Aorta (tissue), 5 donors: ENCODE measurements at regions not wholly inside any gene's neighbourhood (a gene's known extent, or its start where the extent isn't known, plus 50 kb on each side); places are given as distances from the start of the nearest gene placed in this dataset.

Experiments
- ATAC-seq: fragments of 200-7000 bp; cut with Tn5 transposase; one replicate; pipeline ENCODE4 v1.9.1; 2022; ENCODE audit warnings: moderate library complexity; ENCODE audit not compliant: low FRiP score
- DNase-seq, 2 donors: peaks; one replicate each; pipeline ENCODE4 v3.0.0-alpha.2; 2020
- H3K27ac ChIP-seq, 2 donors: one replicate each; pipeline ENCODE4 v1.5.1; 2013; ENCODE audit warnings: low read length in 2 of 2, mild to moderate bottlenecking in 2 of 2, moderate library complexity in 2 of 2, control low read depth in 1 of 2, inconsistent platforms in 1 of 2, low read depth in 1 of 2
- H3K27me3 ChIP-seq, 2 donors: one replicate each; pipeline ENCODE4 v1.6.1; 2013; ENCODE audit warnings: control low read depth in 1 of 2, low read length in 1 of 2, mild to moderate bottlenecking in 1 of 2, moderate library complexity in 1 of 2; ENCODE audit not compliant: insufficient read depth in 2 of 2, control insufficient read depth in 1 of 2
- H3K36me3 ChIP-seq, 2 donors: one replicate each; pipeline ENCODE4 v1.6.1; 2013; ENCODE audit warnings: control low read depth in 1 of 2, low read length in 1 of 2, mild to moderate bottlenecking in 1 of 2; ENCODE audit not compliant: insufficient read depth in 2 of 2, control insufficient read depth in 1 of 2
- H3K4me1 ChIP-seq, 2 donors: one replicate each; pipeline ENCODE4 v1.6.1; 2013; ENCODE audit warnings: low read length in 2 of 2, control low read depth in 1 of 2, mild to moderate bottlenecking in 1 of 2, moderate library complexity in 1 of 2; ENCODE audit not compliant: insufficient read depth in 2 of 2, control insufficient read depth in 1 of 2
- H3K4me3 ChIP-seq, 2 donors: one replicate each; pipeline ENCODE4 v1.5.1; 2013; ENCODE audit warnings: low read length in 2 of 2, control low read depth in 1 of 2, mild to moderate bottlenecking in 1 of 2
- H3K9me3 ChIP-seq: one replicate; pipeline ENCODE4 v1.6.1; 2013; ENCODE audit warnings: mild to moderate bottlenecking, low read length; ENCODE audit not compliant: control insufficient read depth
- WGBS, 2 donors: extraction: QIAGEN DNeasy Blood & Tissue Kit; methylation state at CpG; one replicate each; pipeline ENCODE4 v1.1.7; 2013; 5-methylcytosine and 5-hydroxymethylcytosine counted together
- intact Hi-C, 2 donors: fragments of 100-400 bp; cut with DNase I; formaldehyde crosslinking; loops; one replicate each; pipeline versions ENCODE4 v1.14.2 to v1.15.0; 2022
- donor health status: healthy with polysubstance abuse.
- donor health status: Bipolar disorder and iron deficiency.
- donor health status: DM: no; HTN: no; CAD: no.
- donor health status: DM: no; HTN: no; CAD: no.
- donor health status: DM: yes; HTN: yes; CAD: no.

DNA sequence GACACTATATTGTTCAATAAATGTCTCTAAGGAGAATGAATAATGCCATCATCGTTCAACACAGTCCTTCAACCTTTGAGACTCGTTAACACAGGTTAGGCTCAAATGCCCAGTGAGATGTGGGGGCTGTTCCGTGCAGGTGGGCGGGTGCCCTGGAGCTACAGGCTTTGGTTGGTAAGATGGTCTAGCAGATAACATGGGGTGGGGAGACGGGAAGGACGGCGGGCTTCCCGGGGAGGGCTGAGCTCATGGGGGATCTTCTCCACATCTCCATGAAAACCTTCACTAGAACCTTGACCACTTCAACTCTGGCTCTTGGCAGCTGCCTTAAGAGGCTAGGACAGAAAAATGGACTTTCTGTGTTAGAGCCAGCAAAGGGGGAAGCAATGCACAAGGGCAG, 134.1 kb upstream of the TCERG1L start:
- Histone ChIP-seq H3K27ac (no peak overlapping the region), H3K9me3 (no peaks in the 10 kb centered on the region), H3K4me3 (no peak overlapping the region), H3K4me1 (no peaks in the 10 kb centered on the region), H3K36me3 (no peaks in the 10 kb centered on the region), H3K27me3 (no peaks in the 10 kb centered on the region)
- intact Hi-C loops: no loop called here
- no peak for DNase-seq
- no peak for ATAC-seq
- WGBS, 2 donors: 86 to 87% methylated on average over 8 of the region's 8 CpGs

DNA sequence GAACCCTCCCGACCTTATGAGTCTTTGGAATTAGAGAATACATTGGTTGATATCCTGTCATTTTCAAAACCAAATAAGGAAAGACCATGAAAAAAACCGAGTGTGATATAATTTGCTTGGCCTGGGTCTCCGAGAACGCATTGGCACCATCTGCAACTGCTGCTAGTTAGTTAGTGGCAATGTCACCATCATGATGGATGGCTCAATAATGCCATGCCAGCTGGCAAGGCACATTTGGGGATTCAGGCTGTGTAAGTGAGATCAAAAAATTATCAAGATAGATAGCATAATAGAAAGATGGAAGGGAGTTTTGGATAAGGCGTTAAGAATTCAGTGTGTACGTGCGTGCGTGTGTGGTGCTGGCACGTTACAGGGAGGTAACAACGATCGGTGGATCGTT, 134.7 kb upstream of the TCERG1L start:
- DNase-seq (no peak), ATAC-seq (no peak)
- no peaks in the 10 kb centered on the region for H3K9me3 ChIP-seq
- 12 to 20% methylated on average over 12 of the region's 12 CpGs for WGBS, 2 donors
- H3K27ac ChIP-seq: no peak overlapping the region
- no peak overlapping the region for H3K4me3 ChIP-seq
- no peaks in the 10 kb centered on the region for H3K4me1 ChIP-seq
- intact Hi-C loops: no loop called here
- H3K27me3 ChIP-seq: no peaks in the 10 kb centered on the region
- no peaks in the 10 kb centered on the region for H3K36me3 ChIP-seq

DNA sequence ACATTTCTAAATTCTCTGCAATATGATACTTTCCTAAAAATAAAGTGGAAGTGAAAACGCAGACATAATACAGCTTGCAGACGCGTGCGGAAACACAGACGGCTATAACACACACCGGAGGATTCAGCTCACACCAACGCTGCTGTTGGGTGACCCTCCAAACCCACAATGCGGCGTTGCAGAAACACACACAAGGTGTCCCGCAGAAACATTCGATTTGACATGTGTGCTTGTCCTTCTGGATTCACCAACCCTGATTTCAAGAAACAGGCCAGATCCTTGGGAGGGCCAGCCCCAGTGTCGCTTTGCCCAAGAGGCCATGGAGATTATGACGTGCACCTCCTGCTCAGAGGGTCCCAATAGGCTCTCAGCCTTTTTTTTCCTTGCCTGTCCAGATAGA, 136.7 kb upstream of the TCERG1L start:
- intact Hi-C loops: no loop called here
- no peak overlapping the region for H3K4me3 ChIP-seq
- WGBS, 2 donors: 43 to 52% methylated on average over 13 of the region's 13 CpGs

DNA sequence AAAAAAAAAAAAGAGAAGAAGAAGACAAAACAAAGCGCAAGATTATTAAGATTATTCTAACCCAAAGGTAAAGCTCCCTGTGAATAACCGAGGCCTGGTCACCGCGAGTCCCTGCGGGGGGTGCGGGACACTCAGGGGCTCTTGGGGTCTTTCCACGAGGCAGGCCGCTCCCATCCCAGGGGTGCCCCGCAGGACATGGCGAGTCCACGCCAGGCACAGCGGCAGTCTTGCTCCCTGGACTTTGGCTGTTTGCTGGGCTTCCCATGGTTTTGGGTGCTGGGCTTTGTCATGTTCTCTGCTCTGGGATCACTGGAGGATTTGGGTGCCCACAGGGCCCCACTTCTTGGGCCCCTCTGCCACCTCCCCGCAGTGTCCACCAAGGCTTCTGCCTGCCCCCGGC, 137.4 kb upstream of the TCERG1L start:
- Histone ChIP-seq H3K4me3 (no peak overlapping the region), H3K9me3 (no peaks in the 10 kb centered on the region), H3K27ac (no peak overlapping the region), H3K4me1 (no peaks in the 10 kb centered on the region), H3K36me3 (no peaks in the 10 kb centered on the region), H3K27me3 (no peaks in the 10 kb centered on the region)
- DNase-seq (no peak), ATAC-seq (no peak)
- 95 to 96% methylated on average over 14 of the region's 14 CpGs for WGBS, 2 donors
- intact Hi-C loops: no loop called here

More for the DNA sequence above, 136.7 kb upstream of the TCERG1L start:
- Histone ChIP-seq H3K36me3 (no peaks in the 10 kb centered on the region), H3K9me3 (no peaks in the 10 kb centered on the region), H3K27me3 (no peaks in the 10 kb centered on the region), H3K4me1 (no peaks in the 10 kb centered on the region), H3K27ac (no peak overlapping the region)
- DNase-seq (no peak), ATAC-seq (no peak)

DNA sequence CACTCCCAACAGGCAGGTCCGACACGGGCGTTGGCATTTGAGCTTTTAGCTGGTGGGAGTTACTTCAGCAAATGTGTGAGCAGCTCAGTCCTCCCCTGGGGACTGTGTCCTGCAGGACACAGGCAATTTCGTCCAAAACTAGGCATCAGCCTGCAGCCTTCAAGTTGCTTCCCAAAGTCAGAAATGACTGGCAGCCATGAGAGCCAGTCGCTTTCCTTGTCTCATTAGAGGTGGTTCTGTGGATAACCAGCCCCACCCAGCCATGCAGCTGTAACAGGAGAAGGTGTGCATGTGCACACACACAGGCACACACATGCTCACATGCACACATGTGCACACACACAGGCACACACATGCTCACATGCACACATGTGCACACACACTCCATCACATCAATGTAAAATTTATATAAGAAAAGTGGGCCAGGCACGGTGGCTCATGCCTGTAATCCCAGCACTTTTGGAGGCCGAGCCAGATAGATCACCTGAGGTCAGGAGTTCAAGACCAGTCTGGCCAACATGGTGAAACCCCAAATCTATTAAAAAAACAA, 138.8 kb upstream of the TCERG1L start:
- intact Hi-C loops: no loop called here
- ATAC-seq: no peak
- H3K4me1 ChIP-seq: no peaks in the 10 kb centered on the region
- H3K27ac ChIP-seq: no peak overlapping the region
- H3K9me3 ChIP-seq: no peaks in the 10 kb centered on the region
- no peaks in the 10 kb centered on the region for H3K36me3 ChIP-seq
- WGBS, 2 donors: 56% methylated on average over 7 of the region's 7 CpGs
- no peaks in the 10 kb centered on the region for H3K27me3 ChIP-seq
- H3K4me3 ChIP-seq: no peak overlapping the region
- DNase-seq: no peak

DNA sequence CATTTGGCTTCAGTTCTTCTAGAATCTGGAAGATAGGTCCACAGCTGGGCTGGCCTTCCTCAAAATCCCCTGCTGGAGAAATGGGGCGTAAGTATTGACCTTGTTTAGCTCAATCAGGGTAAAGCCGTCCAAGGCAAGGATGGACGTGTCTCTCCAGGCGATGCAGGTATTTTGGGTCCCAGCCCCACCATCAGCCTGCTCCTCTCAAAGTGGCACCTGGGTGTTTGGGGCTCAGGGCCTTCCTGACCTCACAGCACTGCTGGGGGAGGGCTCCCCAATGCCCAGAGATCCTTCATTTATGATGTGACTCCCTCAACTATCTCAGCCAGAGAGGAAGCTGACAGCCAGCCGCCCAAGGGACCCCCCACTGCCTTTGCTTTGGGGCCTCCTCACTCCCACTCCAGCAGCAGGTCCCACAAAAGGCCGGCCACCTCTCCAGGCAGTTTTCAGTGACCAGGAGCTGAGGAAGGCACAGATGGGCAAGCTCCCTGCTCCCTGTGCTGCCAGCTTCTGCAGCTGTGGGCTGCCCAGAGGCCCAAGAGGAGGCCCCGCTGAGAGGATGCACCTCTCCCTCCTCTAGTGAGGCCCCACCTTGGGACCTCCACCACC, 140.0 kb upstream of the TCERG1L start:
- no peak overlapping the region for H3K27ac ChIP-seq
- H3K4me1 ChIP-seq: no peaks in the 10 kb centered on the region
- no peaks in the 10 kb centered on the region for H3K9me3 ChIP-seq
- H3K4me3 ChIP-seq: no peak overlapping the region
- DNase-seq (no peak), ATAC-seq (no peak)
- no peaks in the 10 kb centered on the region for H3K36me3 ChIP-seq
- intact Hi-C loops: no loop called here
- H3K27me3 ChIP-seq: no peaks in the 10 kb centered on the region
- 93 to 96% methylated on average over 6 to 7 of the region's 7 CpGs for WGBS, 2 donors

DNA sequence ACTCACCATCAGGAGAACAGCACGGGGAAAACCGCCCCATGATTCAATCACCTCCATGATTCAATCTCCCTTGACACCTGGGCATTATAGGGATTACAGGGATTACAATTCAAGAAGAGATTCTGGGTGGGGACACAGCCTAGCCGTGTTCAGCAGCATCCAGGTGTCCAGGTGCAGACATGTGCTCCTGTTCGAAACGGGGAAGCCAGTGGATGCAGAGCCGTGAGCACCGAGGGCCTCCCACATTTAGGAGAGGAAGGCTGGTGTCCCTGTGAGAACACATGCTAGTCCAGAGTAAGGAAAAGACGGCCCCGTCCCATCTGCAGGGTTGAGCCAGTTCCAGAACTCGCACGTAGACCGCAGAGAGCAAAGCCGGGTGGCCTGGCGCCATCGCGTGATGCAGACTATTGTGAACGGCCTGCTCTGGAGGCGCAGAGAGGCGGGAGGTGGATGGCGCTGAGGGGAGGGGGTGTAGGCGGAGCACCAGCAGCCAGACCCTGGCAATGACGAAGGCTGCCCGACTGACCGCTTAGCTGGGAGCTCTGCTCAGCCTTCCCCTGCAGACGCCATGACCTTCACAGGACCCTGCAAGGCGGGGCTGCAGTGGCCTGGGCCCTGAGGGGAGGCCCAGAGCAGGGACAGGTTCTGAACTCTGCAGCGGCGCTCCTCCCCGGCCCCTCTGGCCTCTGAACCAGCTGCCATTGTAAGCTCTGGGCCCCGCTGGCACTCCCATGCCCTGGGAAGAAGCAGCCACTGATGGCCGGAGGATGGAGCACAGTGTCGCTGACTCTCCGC, 141.6 kb upstream of the TCERG1L start:
- H3K9me3 ChIP-seq: no peaks in the 10 kb centered on the region
- no peak overlapping the region for H3K4me3 ChIP-seq
- no peaks in the 10 kb centered on the region for H3K4me1 ChIP-seq
- peak; percentile 38 for ATAC-seq
- intact Hi-C loops: no loop called here
- WGBS, 2 donors: 48 to 49% methylated on average over 33 of the region's 33 CpGs
- no peak overlapping the region for H3K27ac ChIP-seq
- H3K27me3 ChIP-seq: no peaks in the 10 kb centered on the region
- no peaks in the 10 kb centered on the region for H3K36me3 ChIP-seq
- no peak for DNase-seq

DNA sequence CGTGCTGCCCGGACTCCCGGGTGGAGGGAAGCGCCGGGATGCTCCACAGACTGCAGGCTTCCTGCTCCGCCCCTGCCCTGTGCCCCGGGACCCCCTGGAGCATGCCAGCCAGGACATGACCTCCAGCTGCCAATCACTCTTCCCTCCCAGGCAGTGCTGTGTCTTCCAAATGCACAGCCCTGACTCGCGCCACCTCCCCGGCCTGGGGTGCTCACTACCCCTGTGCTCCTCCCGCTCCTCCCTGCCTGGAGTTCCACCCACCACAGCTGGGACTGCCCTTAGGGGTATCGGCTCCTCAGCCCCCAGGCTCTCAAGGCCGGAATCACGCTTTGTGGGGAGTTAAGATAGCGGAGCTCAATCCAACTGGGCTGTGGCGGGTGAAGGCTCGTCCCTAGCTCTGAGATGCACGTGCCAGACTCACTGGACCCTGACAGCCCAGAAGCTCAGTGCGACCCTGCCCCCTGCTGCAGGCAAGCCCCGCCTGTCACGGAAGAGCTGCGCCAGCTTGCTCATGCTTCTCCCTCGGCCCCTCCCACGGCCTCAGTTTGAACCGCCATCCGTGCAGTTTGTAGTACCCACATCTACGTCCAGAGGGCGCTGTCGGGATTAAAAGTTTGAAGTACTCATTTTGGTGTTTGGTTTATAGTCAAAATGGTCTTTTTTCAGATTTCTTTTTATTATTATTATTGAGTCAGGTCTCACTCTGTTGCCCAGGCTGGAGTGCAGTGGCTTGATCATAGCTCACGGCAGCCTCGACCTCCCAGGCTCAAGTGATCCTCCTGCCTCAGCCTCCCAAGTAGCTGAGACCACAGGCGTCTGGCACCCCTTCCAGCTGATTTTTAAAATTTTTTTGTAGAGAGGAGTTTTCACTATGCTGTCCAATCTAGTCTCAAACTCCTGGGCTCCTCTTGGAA, 142.5 kb upstream of the TCERG1L start:
- WGBS, 2 donors: 12 to 13% methylated on average over 31 to 32 of the region's 32 CpGs
- Histone ChIP-seq H3K36me3 (no peaks in the 10 kb centered on the region), H3K27ac (no peak overlapping the region), H3K27me3 (no peaks in the 10 kb centered on the region), H3K4me3 (no peak overlapping the region), H3K9me3 (no peaks in the 10 kb centered on the region), H3K4me1 (no peaks in the 10 kb centered on the region)
- intact Hi-C loops: no loop called here
- DNase-seq: peak; percentile 71 to 85
- peak; percentile 61 for ATAC-seq
